ENCODE measurements at regions not wholly inside any gene's neighbourhood (a gene's known extent, or its start where the extent isn't known, plus 50 kb on each side); places are given as distances from the start of the nearest gene placed in this dataset.

DNA sequence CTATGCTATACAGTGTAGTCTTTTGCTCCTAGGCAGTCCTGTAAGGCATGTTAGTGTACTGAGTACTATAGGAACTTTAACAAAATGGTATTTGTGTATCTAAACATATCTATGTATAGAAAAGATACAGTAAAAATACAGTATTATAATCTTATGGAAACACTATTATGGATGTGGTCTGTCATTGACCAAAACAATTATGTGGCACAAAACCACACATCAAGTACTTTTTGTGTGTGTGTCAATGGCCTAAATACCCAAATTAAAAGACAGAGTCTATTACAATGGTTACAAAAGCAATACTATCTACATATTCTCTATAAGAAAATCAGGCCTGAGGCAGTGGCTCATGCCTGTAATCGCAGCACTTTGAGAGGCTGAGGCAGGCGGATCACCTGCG lies 610.2 kb upstream of the NDST4 start:
- TF ChIP-seq EZH2 (optimal IDR thresholded peaks at IDR 0.05; ENCODE audit: low read depth, low read length) (no peak), EZH2phosphoT487 (IDR thresholded peaks at IDR 0.05; ENCODE audit: low read length) (no peak)
- TF ChIP-seq, protein P1, sequence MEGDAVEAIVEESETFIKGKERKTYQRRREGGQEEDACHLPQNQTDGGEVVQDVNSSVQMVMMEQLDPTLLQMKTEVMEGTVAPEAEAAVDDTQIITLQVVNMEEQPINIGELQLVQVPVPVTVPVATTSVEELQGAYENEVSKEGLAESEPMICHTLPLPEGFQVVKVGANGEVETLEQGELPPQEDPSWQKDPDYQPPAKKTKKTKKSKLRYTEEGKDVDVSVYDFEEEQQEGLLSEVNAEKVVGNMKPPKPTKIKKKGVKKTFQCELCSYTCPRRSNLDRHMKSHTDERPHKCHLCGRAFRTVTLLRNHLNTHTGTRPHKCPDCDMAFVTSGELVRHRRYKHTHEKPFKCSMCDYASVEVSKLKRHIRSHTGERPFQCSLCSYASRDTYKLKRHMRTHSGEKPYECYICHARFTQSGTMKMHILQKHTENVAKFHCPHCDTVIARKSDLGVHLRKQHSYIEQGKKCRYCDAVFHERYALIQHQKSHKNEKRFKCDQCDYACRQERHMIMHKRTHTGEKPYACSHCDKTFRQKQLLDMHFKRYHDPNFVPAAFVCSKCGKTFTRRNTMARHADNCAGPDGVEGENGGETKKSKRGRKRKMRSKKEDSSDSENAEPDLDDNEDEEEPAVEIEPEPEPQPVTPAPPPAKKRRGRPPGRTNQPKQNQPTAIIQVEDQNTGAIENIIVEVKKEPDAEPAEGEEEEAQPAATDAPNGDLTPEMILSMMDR (IDR thresholded peaks at IDR 0.05; ENCODE audit: low read length) = no peak

Measured in MM.1S (cell line).